CD4-positive, alpha-beta T cell treated with Interleukin-6 for 4 hours (primary cell): ENCODE measurements at regions not wholly inside any gene's neighbourhood (a gene's known extent, or its start where the extent isn't known, plus 50 kb on each side); places are given as distances from the start of the nearest gene placed in this dataset.

Source experiments
- DNase-seq: peaks from one replicate; pipeline ENCODE4 v3.0.0-alpha.2; 2020; ENCODE audit warnings: mixed read lengths

- no peak for DNase-seq
Measured at GRCh38 chrX:5054852-5055251, 1173.8 kb downstream of the NLGN4X start.

GRCh38 chrX:5051831-5052491, 1176.7 kb downstream of the NLGN4X start:
- DNase-seq: no peak

DNA sequence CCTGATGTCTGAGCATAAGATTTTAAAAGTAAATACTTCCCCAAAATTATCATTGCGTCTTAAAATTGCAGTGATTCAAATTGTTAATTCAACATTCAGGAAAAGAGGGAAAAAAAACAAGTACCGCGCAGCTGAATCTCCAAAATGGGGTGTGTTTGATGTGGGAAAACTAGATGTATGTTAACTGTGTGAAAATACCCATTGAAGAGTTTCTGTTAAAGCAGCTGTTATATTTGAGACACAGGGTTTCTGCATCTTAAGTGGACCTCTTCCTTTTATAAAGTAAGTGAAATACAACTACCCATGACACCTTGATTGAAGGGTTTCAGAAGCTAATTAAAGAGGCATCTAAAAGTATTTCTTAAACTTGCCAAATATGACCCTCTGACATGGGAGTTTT, 1186.1 kb downstream of the NLGN4X start:
- DNase-seq: no peak

DNA sequence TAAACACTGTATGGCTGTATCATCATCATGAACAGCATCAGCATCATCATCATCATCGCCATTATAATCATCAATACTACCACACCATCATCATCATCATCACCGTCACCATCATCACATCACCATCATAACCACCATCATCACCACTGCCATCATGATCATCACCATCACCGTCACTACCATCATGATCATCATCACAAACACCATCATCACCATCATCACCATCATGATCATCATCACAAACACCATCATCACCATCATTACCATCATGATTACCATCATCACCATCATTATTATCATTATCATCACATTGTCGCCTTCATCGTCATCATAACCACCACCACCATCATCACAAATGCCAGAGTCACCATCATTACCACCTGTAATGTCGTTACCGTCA, 1196.9 kb downstream of the NLGN4X start:
- DNase-seq: no peak

DNA sequence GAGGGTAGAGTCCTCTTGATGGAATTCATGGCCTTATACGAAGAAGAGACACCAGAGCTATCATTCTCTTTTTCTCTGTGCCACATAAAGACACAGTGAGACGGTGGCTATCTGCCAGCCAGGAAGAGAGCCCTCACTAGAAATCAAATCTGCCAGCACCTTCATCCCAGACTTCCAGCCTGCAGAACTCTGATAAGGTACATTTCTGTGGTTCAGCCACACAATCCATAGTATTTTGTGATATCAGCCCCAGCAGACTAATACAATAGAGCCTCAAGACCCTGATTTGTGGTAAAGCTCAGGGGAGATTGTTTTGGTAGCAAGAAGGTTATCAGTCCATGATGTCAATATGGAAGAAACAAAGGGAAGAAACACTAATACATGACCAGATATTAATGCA, 1213.2 kb downstream of the NLGN4X start:
- no peak for DNase-seq

DNA sequence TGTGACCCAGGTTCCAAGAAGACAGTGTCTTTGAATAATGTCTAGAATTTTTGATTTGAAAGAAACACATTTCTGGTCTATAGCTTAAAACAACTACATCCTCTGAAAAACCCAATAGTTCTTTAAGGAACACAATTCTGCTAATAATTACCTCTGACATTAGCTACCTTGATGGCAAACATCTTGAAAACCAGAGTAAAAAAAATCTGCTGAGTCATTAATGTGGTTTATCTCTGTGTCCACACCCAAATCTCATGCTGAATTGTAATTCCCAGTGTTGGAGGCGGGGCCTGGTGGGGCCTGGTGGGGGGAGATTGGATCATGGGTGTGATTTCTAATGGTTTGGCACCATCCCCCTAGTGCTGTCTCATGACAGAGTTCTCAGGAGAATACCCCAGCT, 1233.8 kb downstream of the NLGN4X start:
- DNase-seq: no peak

DNA sequence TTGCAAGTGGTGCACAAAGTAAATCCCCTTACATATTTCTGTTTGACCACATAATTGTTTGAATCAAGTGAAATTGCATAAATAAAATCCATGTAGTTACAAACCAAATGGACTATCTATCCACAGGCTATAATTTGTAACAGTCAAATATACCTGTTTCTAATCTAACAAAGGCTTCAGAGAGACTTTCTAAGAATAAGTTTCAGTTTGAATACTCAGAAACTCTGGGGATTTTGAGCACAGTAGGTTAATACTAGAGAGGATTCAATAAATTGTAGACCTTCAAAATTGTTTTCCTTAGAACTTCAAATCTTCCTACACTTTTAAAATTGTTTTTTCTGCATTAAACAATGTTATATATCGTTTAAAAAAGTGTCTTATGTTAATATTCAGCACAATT, 1250.1 kb downstream of the NLGN4X start:
- no peak for DNase-seq

DNA sequence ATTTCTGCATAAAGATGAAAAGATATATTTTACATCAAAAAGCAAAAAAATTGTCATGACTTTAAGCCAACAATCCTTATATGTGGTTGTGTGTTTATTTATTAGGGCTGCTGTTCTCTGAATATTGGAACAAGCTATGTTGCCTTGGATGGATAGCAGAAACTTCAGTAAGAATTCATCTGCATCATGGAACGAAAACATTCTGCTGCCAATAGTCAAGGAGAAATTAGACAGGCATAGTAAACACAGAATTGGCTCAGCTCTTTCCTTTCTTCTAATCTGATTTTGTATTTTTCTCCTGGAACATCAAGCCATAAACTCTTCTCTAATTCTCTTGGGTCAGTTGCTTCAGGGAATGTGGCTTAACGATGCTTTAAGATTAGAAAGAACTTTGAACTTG, 1257.0 kb downstream of the NLGN4X start:
- DNase-seq: no peak

GRCh38 chrX:4964112-4964511, 1250.7 kb upstream of the PRKX start:
- DNase-seq: no peak

DNA sequence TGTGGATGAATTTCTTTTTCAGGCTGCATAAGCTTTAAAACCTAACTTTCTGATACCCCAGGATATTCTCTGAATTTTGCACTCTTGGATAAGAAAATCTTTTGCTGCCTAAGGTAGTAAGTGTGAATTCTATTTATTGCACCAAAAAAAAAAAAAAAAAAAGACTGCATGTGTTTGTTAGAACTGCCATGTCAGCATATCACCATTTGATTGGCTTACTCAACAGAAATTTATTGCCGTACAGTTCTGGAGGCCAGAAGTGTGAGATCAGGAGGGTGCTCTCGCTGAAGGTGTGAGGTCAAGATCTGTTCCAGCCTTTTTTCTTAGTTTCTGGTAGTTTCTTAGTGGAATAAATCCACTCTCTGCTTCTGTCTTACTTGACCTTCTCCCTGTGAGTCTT, 1250.0 kb upstream of the PRKX start:
- DNase-seq: no peak

- no peak for DNase-seq
Measured at GRCh38 chrX:4944767-4945166, 1231.3 kb upstream of the PRKX start.

- DNase-seq: no peak
Measured at GRCh38 chrX:4936315-4936714, 1222.9 kb upstream of the PRKX start.

DNA sequence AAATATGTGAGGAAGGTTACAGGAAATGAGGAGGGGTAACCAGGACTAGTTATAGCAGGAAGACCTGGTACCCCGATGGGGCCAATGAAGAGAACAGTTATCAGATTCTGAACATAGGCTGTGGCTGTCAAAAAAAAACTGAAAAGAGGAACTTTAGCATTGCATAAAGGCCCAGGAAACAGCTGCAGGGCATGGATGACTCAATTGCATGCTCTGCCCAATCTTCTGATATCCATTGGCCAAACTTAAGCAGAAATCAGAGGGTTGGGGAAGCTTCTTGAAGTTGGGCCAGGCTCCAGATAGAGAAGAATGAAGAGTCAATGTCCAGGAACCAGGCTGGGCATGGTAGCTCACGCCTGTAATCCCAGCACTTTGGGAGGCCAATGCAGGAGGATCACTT, 1222.4 kb upstream of the PRKX start:
- no peak for DNase-seq

GRCh38 chrX:4935401-4935800, 1222.0 kb upstream of the PRKX start:
- no peak for DNase-seq

DNA sequence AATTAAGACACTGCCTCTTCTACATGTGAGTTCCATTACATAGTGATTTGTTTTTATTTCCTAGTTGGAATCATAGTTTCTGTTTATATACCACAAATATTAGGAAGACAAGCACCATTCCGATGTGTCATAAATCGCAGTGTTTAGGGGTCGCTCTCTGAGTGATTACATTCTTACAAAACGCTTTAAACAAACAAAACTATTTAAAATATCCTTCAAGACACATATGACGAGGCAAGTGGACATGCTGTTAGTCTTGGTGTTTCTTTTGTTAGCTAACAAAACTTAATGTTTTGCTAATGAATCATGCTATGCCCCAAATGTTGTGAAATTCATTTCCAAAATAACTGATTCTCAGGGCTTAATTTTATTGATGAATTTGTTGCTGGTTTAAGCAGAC, 1219.3 kb upstream of the PRKX start:
- DNase-seq: no peak

- no peak for DNase-seq
Measured at GRCh38 chrX:4930426-4930825, 1217.0 kb upstream of the PRKX start.

- DNase-seq: no peak
Measured at GRCh38 chrX:4925911-4926310, 1212.5 kb upstream of the PRKX start.

GRCh38 chrX:4909348-4909747, 1195.9 kb upstream of the PRKX start:
- DNase-seq: no peak

GRCh38 chrX:4905576-4905975, 1192.1 kb upstream of the PRKX start:
- DNase-seq: no peak

DNA sequence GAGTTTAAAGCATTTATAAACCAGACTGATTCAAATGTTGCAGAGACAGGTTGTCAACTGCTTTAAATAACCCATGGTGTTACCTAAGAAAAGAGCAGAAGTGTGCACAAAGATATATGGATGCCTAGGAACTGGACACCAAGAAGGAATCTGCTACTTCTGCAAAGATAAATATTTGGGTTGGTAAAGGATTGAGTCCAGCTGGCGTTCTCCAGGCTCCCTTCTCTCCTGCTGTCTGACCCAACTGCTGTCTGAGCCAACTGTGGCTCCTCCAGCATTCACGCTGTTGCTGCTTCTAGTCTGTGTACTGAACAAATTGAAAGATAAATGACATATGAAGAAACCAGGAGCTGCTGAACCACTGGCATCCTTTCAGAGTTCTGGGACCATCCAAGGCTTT, 1167.8 kb upstream of the PRKX start:
- no peak for DNase-seq

- no peak for DNase-seq
Measured at GRCh38 chrX:4878640-4879039, 1165.2 kb upstream of the PRKX start.

DNA sequence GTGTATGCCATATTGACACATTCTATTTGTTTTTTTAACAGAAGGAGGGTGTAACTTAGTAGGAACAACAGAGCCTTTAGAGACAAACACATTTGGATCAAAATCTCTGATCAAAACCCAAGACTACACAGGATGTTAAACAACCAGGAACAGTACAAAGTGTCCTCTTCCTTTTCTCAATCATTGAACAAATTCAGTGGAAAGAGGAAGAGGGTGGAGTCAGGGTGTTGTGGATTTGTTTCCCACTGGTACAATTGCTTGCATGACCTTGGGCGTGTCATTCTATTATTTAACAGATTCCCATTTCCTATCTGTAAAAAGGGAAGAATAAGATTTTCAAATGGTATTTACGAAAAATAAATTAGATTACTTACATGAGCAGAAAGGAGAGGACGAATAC, 1162.8 kb upstream of the PRKX start:
- DNase-seq: no peak

DNA sequence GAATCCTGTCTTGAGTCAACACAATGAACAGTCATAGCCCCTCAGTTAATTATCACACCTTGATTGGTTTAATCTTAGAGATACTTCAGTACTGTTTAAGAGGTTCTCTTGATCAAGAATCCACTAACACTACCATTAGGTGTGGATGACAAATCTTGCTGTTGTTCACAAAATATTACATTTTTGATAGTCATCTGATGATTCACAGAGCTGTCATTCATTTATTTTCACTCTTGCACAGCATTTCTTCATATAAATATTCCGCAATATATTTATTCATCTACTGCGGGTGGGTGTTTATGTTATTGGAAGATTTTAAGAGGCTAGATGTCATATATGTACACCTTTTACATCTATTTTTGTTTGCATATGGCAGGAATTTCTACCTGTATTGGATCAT, 1138.1 kb upstream of the PRKX start:
- no peak for DNase-seq

DNA sequence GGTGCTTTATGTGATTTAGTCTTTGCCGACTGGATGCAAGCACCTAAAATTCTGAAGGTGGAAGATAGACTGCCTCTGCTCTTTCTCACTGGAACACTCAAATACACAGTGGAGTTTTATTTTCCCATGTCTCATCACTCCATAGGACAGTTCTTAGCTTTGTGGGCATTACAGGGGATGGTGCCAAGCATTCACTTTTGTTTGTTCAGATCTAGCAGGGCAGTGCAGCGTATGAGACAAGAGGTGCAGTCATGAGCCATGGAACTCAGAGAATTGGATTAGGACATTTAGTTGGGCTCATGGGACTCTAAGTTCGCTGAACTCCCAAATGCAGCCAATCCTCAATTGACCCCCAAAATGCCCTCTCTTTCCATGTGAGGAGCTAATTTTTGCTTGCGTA, 1136.9 kb upstream of the PRKX start:
- DNase-seq: no peak

DNA sequence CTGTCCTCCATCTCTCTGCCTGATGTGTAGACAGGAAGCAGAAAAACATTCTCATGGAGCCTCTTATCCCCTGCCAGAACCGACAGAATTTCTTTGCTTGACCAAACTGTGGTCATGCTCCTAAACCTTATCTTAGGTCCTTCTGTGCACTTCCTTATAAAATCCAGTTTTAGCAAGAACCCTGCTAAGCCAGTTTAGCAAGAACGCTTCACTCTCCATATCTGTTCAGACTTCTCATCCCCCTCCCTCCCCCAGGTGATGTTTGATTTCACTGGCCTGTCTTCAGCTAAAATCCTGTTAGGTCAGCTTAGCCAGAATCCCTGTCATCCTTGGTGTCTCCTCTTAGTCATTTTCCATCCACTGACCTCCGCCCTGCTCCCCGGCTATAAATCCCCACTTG, 1130.9 kb upstream of the PRKX start:
- no peak for DNase-seq
